ENCODE measurements at regions not wholly inside any gene's neighbourhood (a gene's known extent, or its start where the extent isn't known, plus 50 kb on each side); places are given as distances from the start of the nearest gene placed in this dataset.
"Not testable (repeated sequence)": the region's sequence is repeated elsewhere in the genome, so short reads cannot be mapped to it uniquely, and the experiment has no call there.

DNA sequence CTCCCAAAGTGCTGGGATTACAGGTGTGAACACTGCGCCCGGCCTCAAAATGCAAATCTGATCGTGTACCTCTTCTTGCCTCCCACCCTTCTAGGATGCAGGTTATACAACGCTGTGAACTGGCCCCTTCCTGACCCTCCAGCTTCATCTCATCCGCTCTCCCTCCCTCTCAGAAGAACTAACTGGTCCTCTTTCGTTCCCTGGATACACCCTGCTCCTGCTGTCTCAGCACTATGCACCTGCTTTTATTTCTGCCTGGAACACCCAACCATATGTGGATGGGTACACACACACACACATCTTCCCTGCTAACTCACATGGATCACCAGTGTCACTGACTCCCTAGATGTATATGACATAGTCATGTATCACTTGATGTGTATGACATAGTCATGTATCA lies 56.1 kb upstream of the VASH1 start:
- Histone ChIP-seq H4K20me1 (ENCODE audit: insufficient read depth) (no peaks in the 10 kb centered on the region), H3K79me2 (ENCODE audit: insufficient read depth) (no peaks in the 10 kb centered on the region), H3K9ac (no peak overlapping the region), H3K27ac (no peak overlapping the region), H3K27me3 (replicated peaks; ENCODE audit: insufficient read depth) (peaks cover 16% of the 10 kb centered on the region), H2AFZ (no peak overlapping the region), H3K36me3 (ENCODE audit: low read depth) (no peaks in the 10 kb centered on the region), H3K4me3 (no peak overlapping the region), H3K9me3 (ENCODE audit: low read depth) (no peaks in the 10 kb centered on the region), H3K4me2 (ENCODE audit: unreplicated experiment) (no peak overlapping the region), H3K9me2 (ENCODE audit: insufficient read depth) (no peaks in the 10 kb centered on the region), H3F3A (ENCODE audit: insufficient read depth) (no peaks in the 10 kb centered on the region), H3K4me1 (ENCODE audit: insufficient read depth) (no peaks in the 10 kb centered on the region)
- WGBS, 2 experiments (ENCODE audit: low coverage in 1 of 2, low lambda C conversion rate in 2 of 2, missing lambda C conversion rate in 2 of 2) = 83 to 91% methylated on average over 6 of the region's 6 CpGs
- no peak for TF ChIP-seq EZH2 (IDR thresholded peaks at IDR 0.05; ENCODE audit: insufficient read depth, poor library complexity, severe bottlenecking)
- TF ChIP-seq EZH2phosphoT487 (IDR thresholded peaks at IDR 0.05; ENCODE audit: insufficient read depth, low read depth) = no peak
- in situ Hi-C loops (cut with MboI) = loop anchor here (25.0 kb wide), 1 partner anchor 382 kb away; the partner anchor contains the start of gene CIPC
- no peak for DNase-seq

DNA sequence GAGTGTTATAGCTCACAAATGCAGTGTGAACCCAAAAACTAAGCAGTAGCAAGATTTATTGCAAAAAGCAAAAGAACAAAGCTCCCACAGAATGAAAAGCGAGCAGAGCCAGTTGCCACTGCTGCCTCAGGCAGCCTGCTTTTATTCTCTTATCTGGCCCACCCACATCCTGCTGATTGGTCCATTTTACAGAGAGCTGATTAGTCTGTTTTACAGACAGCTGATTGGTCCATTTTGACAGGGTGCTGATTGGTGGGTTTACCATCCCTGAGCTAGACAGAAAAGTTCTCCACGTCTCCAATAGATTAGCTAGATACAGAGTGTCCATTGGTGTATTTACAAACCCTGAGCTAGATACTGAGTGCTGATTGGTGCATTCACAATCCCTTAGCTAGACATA lies 55.1 kb upstream of the VASH1 start:
- in situ Hi-C loops (cut with MboI) = loop anchor here (25.0 kb wide), 1 partner anchor 381 kb away; the partner anchor contains the start of gene CIPC
- WGBS, 2 experiments (ENCODE audit: low coverage in 1 of 2, low lambda C conversion rate in 2 of 2, missing lambda C conversion rate in 2 of 2) = 86 to 97% methylated on average over 2 of the region's 2 CpGs

DNA sequence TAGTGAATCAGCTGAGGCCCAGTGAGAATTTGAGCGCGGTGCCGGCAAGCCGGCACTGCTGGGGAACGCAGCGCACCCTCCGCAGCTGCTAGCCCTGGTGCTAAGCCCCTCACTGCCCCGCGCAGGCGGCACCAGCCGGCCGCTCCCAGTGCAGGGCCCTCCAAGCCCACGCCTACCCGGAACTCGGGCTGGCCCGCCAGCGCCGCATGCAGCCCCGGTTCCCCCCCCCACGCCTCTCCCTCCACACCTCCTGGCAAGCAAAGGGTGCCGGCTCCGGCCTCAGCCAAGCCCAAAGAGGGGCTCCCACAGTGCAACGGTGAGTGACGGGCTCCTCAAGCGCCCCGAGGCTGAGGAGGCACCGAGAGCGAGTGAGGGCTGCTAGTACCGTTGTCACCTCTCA lies 54.5 kb upstream of the VASH1 start:
- Histone ChIP-seq H3K4me3 (no peak overlapping the region), H3F3A (ENCODE audit: insufficient read depth) (no peaks in the 10 kb centered on the region), H3K27ac (no peak overlapping the region), H4K20me1 (ENCODE audit: insufficient read depth) (no peaks in the 10 kb centered on the region), H3K4me1 (ENCODE audit: insufficient read depth) (no peaks in the 10 kb centered on the region), H3K36me3 (ENCODE audit: low read depth) (no peaks in the 10 kb centered on the region), H3K27me3 (replicated peaks; ENCODE audit: insufficient read depth) (peaks cover 19% of the 10 kb centered on the region), H3K9ac (no peak overlapping the region), H2AFZ (no peak overlapping the region), H3K4me2 (ENCODE audit: unreplicated experiment) (no peak overlapping the region), H3K9me3 (ENCODE audit: low read depth) (no peaks in the 10 kb centered on the region), H3K79me2 (ENCODE audit: insufficient read depth) (no peaks in the 10 kb centered on the region), H3K9me2 (ENCODE audit: insufficient read depth) (no peaks in the 10 kb centered on the region)
- no peak for TF ChIP-seq EZH2 (IDR thresholded peaks at IDR 0.05; ENCODE audit: insufficient read depth, poor library complexity, severe bottlenecking)
- no peak for TF ChIP-seq EZH2phosphoT487 (IDR thresholded peaks at IDR 0.05; ENCODE audit: insufficient read depth, low read depth)
- in situ Hi-C loops (cut with MboI) = loop anchor here (25.0 kb wide), 1 partner anchor 380 kb away; the partner anchor contains the start of gene CIPC
- WGBS, 2 experiments (ENCODE audit: low coverage in 1 of 2, low lambda C conversion rate in 2 of 2, missing lambda C conversion rate in 2 of 2) = 83 to 84% methylated on average over 22 to 29 of the region's 29 CpGs
- no peak for DNase-seq

More for the DNA sequence above, 55.1 kb upstream of the VASH1 start:
- H3K79me2 ChIP-seq (ENCODE audit: insufficient read depth); H4K20me1 ChIP-seq (ENCODE audit: insufficient read depth); H3K9ac ChIP-seq; H3K27ac ChIP-seq; H3K4me1 ChIP-seq (ENCODE audit: insufficient read depth); H3F3A ChIP-seq (ENCODE audit: insufficient read depth); H3K9me3 ChIP-seq (ENCODE audit: low read depth); H3K36me3 ChIP-seq (ENCODE audit: low read depth); H3K4me2 ChIP-seq (ENCODE audit: unreplicated experiment); H3K9me2 ChIP-seq (ENCODE audit: insufficient read depth); H3K4me3 ChIP-seq; DNase-seq; H2AFZ ChIP-seq: not testable (repeated sequence)
- peaks cover 16% of the 10 kb centered on the region for H3K27me3 ChIP-seq (replicated peaks; ENCODE audit: insufficient read depth)

DNA sequence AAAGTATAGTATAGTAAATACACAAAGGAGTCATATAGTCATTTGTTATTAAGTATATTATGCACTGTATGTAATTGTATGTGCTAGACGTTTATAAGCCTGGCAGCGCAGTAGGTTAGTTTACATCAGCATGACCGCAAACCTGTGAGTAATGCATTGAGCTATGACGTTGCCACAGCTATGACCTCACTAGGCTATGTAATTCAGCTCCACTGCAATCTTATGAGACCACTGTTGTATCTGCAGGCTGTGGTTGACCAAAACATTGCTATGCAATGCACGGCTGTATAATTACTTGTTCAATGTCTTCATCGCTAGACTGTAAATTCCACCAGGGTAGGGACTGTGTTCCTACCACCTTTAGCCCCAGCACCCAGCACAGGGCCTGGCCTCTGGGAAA lies 53.2 kb upstream of the VASH1 start:
- WGBS, 2 experiments (ENCODE audit: low coverage in 1 of 2, low lambda C conversion rate in 2 of 2, missing lambda C conversion rate in 2 of 2) = 64 to 65% methylated on average over 6 of the region's 6 CpGs
- peaks cover 13% of the 10 kb centered on the region for H3K27me3 ChIP-seq (replicated peaks; ENCODE audit: insufficient read depth)
- in situ Hi-C loops (cut with MboI) = loop anchor here (25.0 kb wide), 1 partner anchor 379 kb away; the partner anchor contains the start of gene CIPC

DNA sequence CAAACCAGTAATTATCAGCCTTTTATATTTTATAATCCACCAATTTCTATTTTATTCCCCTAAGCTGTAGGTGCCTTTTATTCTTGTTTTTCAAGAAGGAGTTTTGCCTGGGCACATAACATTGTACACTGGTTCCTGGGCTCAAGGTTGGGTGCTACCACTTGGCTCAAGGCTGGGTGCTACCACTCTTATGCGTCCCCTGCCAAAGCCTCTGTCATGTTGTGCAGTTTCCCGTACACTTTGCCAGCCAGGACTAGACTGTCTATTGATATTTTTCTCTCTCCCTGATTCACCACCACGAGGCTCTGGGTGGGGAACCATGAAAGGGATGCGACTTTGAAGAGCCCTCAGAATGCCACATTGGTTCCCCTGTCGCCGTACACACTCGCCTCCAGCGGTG lies 52.5 kb upstream of the VASH1 start:
- Histone ChIP-seq H3F3A (ENCODE audit: insufficient read depth) (no peaks in the 10 kb centered on the region), H3K36me3 (ENCODE audit: low read depth) (no peaks in the 10 kb centered on the region), H2AFZ (no peak overlapping the region), H3K4me2 (ENCODE audit: unreplicated experiment) (no peak overlapping the region), H3K9me2 (ENCODE audit: insufficient read depth) (no peaks in the 10 kb centered on the region), H3K79me2 (ENCODE audit: insufficient read depth) (no peaks in the 10 kb centered on the region), H3K27ac (no peak overlapping the region), H4K20me1 (ENCODE audit: insufficient read depth) (no peaks in the 10 kb centered on the region), H3K9me3 (ENCODE audit: low read depth) (no peaks in the 10 kb centered on the region), H3K4me3 (no peak overlapping the region), H3K27me3 (replicated peaks; ENCODE audit: insufficient read depth) (peaks cover 8% of the 10 kb centered on the region), H3K9ac (no peak overlapping the region), H3K4me1 (ENCODE audit: insufficient read depth) (no peaks in the 10 kb centered on the region)
- DNase-seq = no peak
- in situ Hi-C loops (cut with MboI) = loop anchor here (25.0 kb wide), 1 partner anchor 379 kb away; the partner anchor contains the start of gene CIPC
- WGBS, 2 experiments (ENCODE audit: low coverage in 1 of 2, low lambda C conversion rate in 2 of 2, missing lambda C conversion rate in 2 of 2) = 55 to 56% methylated on average over 8 of the region's 8 CpGs
- TF ChIP-seq EZH2 (IDR thresholded peaks at IDR 0.05; ENCODE audit: insufficient read depth, poor library complexity, severe bottlenecking) = no peak
- TF ChIP-seq EZH2phosphoT487 (IDR thresholded peaks at IDR 0.05; ENCODE audit: insufficient read depth, low read depth) = no peak

More for the DNA sequence above, 53.2 kb upstream of the VASH1 start:
- no peaks in the 10 kb centered on the region for H4K20me1 ChIP-seq (ENCODE audit: insufficient read depth)
- H3K9me3 ChIP-seq (ENCODE audit: low read depth) = no peaks in the 10 kb centered on the region
- H3K4me3 ChIP-seq = no peak overlapping the region
- no peak overlapping the region for H3K9ac ChIP-seq
- H3F3A ChIP-seq (ENCODE audit: insufficient read depth) = no peaks in the 10 kb centered on the region
- H3K36me3 ChIP-seq (ENCODE audit: low read depth) = no peaks in the 10 kb centered on the region
- no peaks in the 10 kb centered on the region for H3K4me1 ChIP-seq (ENCODE audit: insufficient read depth)
- no peak for TF ChIP-seq EZH2 (IDR thresholded peaks at IDR 0.05; ENCODE audit: insufficient read depth, poor library complexity, severe bottlenecking)
- no peak for TF ChIP-seq EZH2phosphoT487 (IDR thresholded peaks at IDR 0.05; ENCODE audit: insufficient read depth, low read depth)
- DNase-seq = peak; percentile 20
- H3K27ac ChIP-seq = no peak overlapping the region
- no peak overlapping the region for H3K4me2 ChIP-seq (ENCODE audit: unreplicated experiment)
- H3K9me2 ChIP-seq (ENCODE audit: insufficient read depth) = no peaks in the 10 kb centered on the region
- H2AFZ ChIP-seq = no peak overlapping the region
- H3K79me2 ChIP-seq (ENCODE audit: insufficient read depth) = no peaks in the 10 kb centered on the region

All from GM23248 (cell line).